MM.1S (cell line): ENCODE measurements at regions not wholly inside any gene's neighbourhood (a gene's known extent, or its start where the extent isn't known, plus 50 kb on each side); places are given as distances from the start of the nearest gene placed in this dataset.

ENCODE experiments used
- DNase-seq: peaks from one replicate; pipeline ENCODE4 v3.0.0-alpha.2; 2015
- H2AFZ ChIP-seq: fragments of 300-600 bp; sonication (generic); 2 replicates; pipeline ENCODE4 v1.6.0; 2016; ENCODE audit warnings: antibody characterized with exemption, low read length
- H3F3A ChIP-seq: fragments of 300-600 bp; sonication (generic); 2 replicates; pipeline ENCODE4 v1.6.1; 2016; ENCODE audit warnings: mild to moderate bottlenecking, antibody characterized with exemption, low read length, moderate library complexity, mixed read lengths; ENCODE audit not compliant: insufficient read depth
- H3K27ac ChIP-seq: fragments of 300-600 bp; sonication (generic); 2 replicates; pipeline ENCODE4 v1.5.1; 2016; ENCODE audit warnings: mild to moderate bottlenecking, low read length
- H3K27me3 ChIP-seq: fragments of 300-600 bp; sonication (generic); replicated peaks from 2 replicates; pipeline ENCODE4 v1.6.0; 2016; ENCODE audit warnings: low read length; ENCODE audit not compliant: insufficient read depth
- H3K36me3 ChIP-seq: fragments of 300-600 bp; sonication (generic); replicated peaks from 2 replicates; pipeline ENCODE4 v1.6.1; 2016; ENCODE audit warnings: mild to moderate bottlenecking, low read length, mixed read lengths; ENCODE audit not compliant: insufficient read depth
- H3K4me1 ChIP-seq: fragments of 300-600 bp; sonication (generic); 2 replicates; pipeline ENCODE4 v1.6.1; 2016; ENCODE audit warnings: low read length, mixed read lengths
- H3K4me2 ChIP-seq: fragments of 300-600 bp; sonication (generic); 2 replicates; pipeline ENCODE4 v1.6.0; 2016; ENCODE audit warnings: low read depth, low read length
- H3K4me3 ChIP-seq: fragments of 300-600 bp; sonication (generic); 2 replicates; pipeline ENCODE4 v1.5.1; 2016; ENCODE audit warnings: low read length, mixed read lengths
- H3K79me2 ChIP-seq: fragments of 300-600 bp; sonication (generic); 2 replicates; pipeline ENCODE4 v1.6.1; 2016; ENCODE audit warnings: mixed run types, low read length, mixed read lengths
- H3K9ac ChIP-seq: fragments of 300-600 bp; sonication (generic); 2 replicates; pipeline ENCODE4 v1.6.1; 2016; ENCODE audit warnings: low read length, mixed read lengths
- H3K9me2 ChIP-seq: fragments of 300-600 bp; sonication (generic); replicated peaks from 2 replicates; pipeline ENCODE4 v1.6.1; 2016; ENCODE audit warnings: mild to moderate bottlenecking, low read length, mixed read lengths; ENCODE audit not compliant: insufficient read depth
- H3K9me3 ChIP-seq: fragments of 300-600 bp; sonication (generic); replicated peaks from 2 replicates; pipeline ENCODE4 v1.6.1; 2016; ENCODE audit warnings: mild to moderate bottlenecking, low read length, mixed read lengths; ENCODE audit not compliant: insufficient read depth
- H4K20me1 ChIP-seq: fragments of 300-600 bp; sonication (generic); 2 replicates; pipeline ENCODE4 v1.6.1; 2016; ENCODE audit warnings: mild to moderate bottlenecking, low read length, moderate library complexity, mixed read lengths; ENCODE audit not compliant: insufficient read depth
- CTCF ChIP-seq: fragments of 300-600 bp; sonication (generic); IDR thresholded peaks from 2 replicates; pipeline ENCODE4 v1.5.1; 2016; ENCODE audit warnings: antibody characterized with exemption, low read length, mixed read lengths
- EZH2 ChIP-seq: fragments of 300-600 bp; sonication (generic); optimal IDR thresholded peaks from 2 replicates; pipeline ENCODE3; 2017; ENCODE audit warnings: low read depth, mild to moderate bottlenecking, antibody characterized with exemption, low read length, mixed read lengths
- EZH2phosphoT487 ChIP-seq: fragments of 300-600 bp; sonication (generic); IDR thresholded peaks from 2 replicates; pipeline ENCODE4 v1.6.1; 2018; ENCODE audit warnings: antibody characterized with exemption, low read length

- no peak overlapping the region for H3K4me3 ChIP-seq
- H2AFZ ChIP-seq = no peak overlapping the region
- no peaks in the 10 kb centered on the region for H4K20me1 ChIP-seq
- no peak for TF ChIP-seq EZH2
- no peak for TF ChIP-seq CTCF
- TF ChIP-seq EZH2phosphoT487 = no peak
- H3K79me2 ChIP-seq = no peaks in the 10 kb centered on the region
- no peak overlapping the region for H3K27ac ChIP-seq
- no peaks in the 10 kb centered on the region for H3K36me3 ChIP-seq
- no peaks in the 10 kb centered on the region for H3K9me2 ChIP-seq
- no peaks in the 10 kb centered on the region for H3F3A ChIP-seq
- no peaks in the 10 kb centered on the region for H3K4me1 ChIP-seq
- no peaks in the 10 kb centered on the region for H3K9me3 ChIP-seq
- H3K4me2 ChIP-seq = no peak overlapping the region
- H3K9ac ChIP-seq = no peak overlapping the region
- DNase-seq = no peak
- no peaks in the 10 kb centered on the region for H3K27me3 ChIP-seq
Observed at GRCh38 chr14:26081043-26081442, 516.8 kb downstream of the NOVA1 start.

- Histone ChIP-seq H3K36me3 (no peaks in the 10 kb centered on the region), H3K9me3 (no peaks in the 10 kb centered on the region), H3F3A (no peaks in the 10 kb centered on the region), H3K27ac (no peak overlapping the region), H3K27me3 (no peaks in the 10 kb centered on the region), H3K4me3 (no peak overlapping the region), H3K9ac (no peak overlapping the region), H3K9me2 (no peaks in the 10 kb centered on the region), H4K20me1 (no peaks in the 10 kb centered on the region), H3K4me2 (no peak overlapping the region), H3K79me2 (no peaks in the 10 kb centered on the region), H3K4me1 (no peaks in the 10 kb centered on the region), H2AFZ (no peak overlapping the region)
- no peak for TF ChIP-seq EZH2phosphoT487
- TF ChIP-seq EZH2 = no peak
- no peak for TF ChIP-seq CTCF
- no peak for DNase-seq
Observed at GRCh38 chr14:26078561-26078960, 519.3 kb downstream of the NOVA1 start.

- Histone ChIP-seq H3K27ac (no peak overlapping the region), H3K9ac (no peak overlapping the region), H3K27me3 (no peaks in the 10 kb centered on the region), H3F3A (no peaks in the 10 kb centered on the region), H3K9me2 (no peaks in the 10 kb centered on the region), H3K9me3 (no peaks in the 10 kb centered on the region), H3K4me2 (no peak overlapping the region), H3K36me3 (no peaks in the 10 kb centered on the region), H3K79me2 (no peaks in the 10 kb centered on the region), H3K4me3 (no peak overlapping the region), H4K20me1 (no peaks in the 10 kb centered on the region), H2AFZ (no peak overlapping the region), H3K4me1 (no peaks in the 10 kb centered on the region)
- no peak for TF ChIP-seq CTCF
- TF ChIP-seq EZH2 = no peak
- no peak for TF ChIP-seq EZH2phosphoT487
- DNase-seq = no peak
Observed at GRCh38 chr14:26074892-26075291, 522.9 kb downstream of the NOVA1 start.
